Activated naive CD8-positive, alpha-beta T cell treated with anti-CD3 and anti-CD28 coated beads, Interleukin-2, amount 50 U/mL, for 24 hours (primary cell): ENCODE measurements at regions not wholly inside any gene's neighbourhood (a gene's known extent, or its start where the extent isn't known, plus 50 kb on each side); places are given as distances from the start of the nearest gene placed in this dataset.

ENCODE experiments used
- ATAC-seq: fragments of 150-1000 bp; cut with Tn5 transposase; one replicate; pipeline ENCODE4 v1.10.0; 2021
- DNase-seq: peaks from one replicate; pipeline ENCODE4 v3.0.0; 2021
- H3K27ac Mint-ChIP-seq: one replicate; pipeline ENCODE4 v1.8.0; 2021; ENCODE audit warnings: mild to moderate bottlenecking, mixed read lengths
- H3K27me3 Mint-ChIP-seq: one replicate; pipeline ENCODE4 v1.8.0; 2021; ENCODE audit warnings: mixed read lengths
- H3K36me3 Mint-ChIP-seq: one replicate; pipeline ENCODE4 v1.8.0; 2021; ENCODE audit warnings: low read depth, mixed read lengths
- H3K4me1 Mint-ChIP-seq: one replicate; pipeline ENCODE4 v1.8.0; 2021; ENCODE audit warnings: mixed read lengths
- H3K4me3 Mint-ChIP-seq: one replicate; pipeline ENCODE4 v1.8.0; 2021; ENCODE audit warnings: mild to moderate bottlenecking, moderate library complexity, mixed read lengths
- H3K9me3 Mint-ChIP-seq: one replicate; pipeline ENCODE4 v1.8.0; 2021; ENCODE audit warnings: mixed read lengths

- DNase-seq (no peak), ATAC-seq (no peak)
- no peak overlapping the region for H3K27ac Mint-ChIP-seq
- H3K9me3 Mint-ChIP-seq, result peaks cover 1% of the 10 kb centered on the region
- peaks cover 6% of the 10 kb centered on the region for H3K27me3 Mint-ChIP-seq
- no peaks in the 10 kb centered on the region for H3K4me1 Mint-ChIP-seq
- H3K4me3 Mint-ChIP-seq, result no peak overlapping the region
- no peaks in the 10 kb centered on the region for H3K36me3 Mint-ChIP-seq
Measured at GRCh38 chr4:86529436-86529835, 64.7 kb upstream of the PTPN13 start.

GRCh38 chr4:86530183-86530582, 63.9 kb upstream of the PTPN13 start:
- Mint-ChIP-seq H3K27me3 (peaks cover 6% of the 10 kb centered on the region), H3K9me3 (no peaks in the 10 kb centered on the region), H3K27ac (no peak overlapping the region), H3K4me3 (no peak overlapping the region), H3K4me1 (no peaks in the 10 kb centered on the region), H3K36me3 (no peaks in the 10 kb centered on the region)
- DNase-seq (no peak), ATAC-seq (no peak)

- Mint-ChIP-seq H3K4me3 (no peak overlapping the region), H3K27me3 (no peaks in the 10 kb centered on the region), H3K9me3 (no peaks in the 10 kb centered on the region), H3K27ac (no peak overlapping the region), H3K4me1 (no peaks in the 10 kb centered on the region), H3K36me3 (no peaks in the 10 kb centered on the region)
- ATAC-seq (no peak), DNase-seq (no peak)
Measured at GRCh38 chr4:86531440-86531839, 62.7 kb upstream of the PTPN13 start.

GRCh38 chr4:86532851-86533250, 61.3 kb upstream of the PTPN13 start:
- no peaks in the 10 kb centered on the region for H3K27me3 Mint-ChIP-seq
- DNase-seq (no peak), ATAC-seq (no peak)
- no peaks in the 10 kb centered on the region for H3K4me1 Mint-ChIP-seq
- H3K36me3 Mint-ChIP-seq, result no peaks in the 10 kb centered on the region
- no peak overlapping the region for H3K4me3 Mint-ChIP-seq
- no peaks in the 10 kb centered on the region for H3K9me3 Mint-ChIP-seq
- no peak overlapping the region for H3K27ac Mint-ChIP-seq

GRCh38 chr4:86536151-86536550, 58.0 kb upstream of the PTPN13 start:
- Mint-ChIP-seq H3K4me3 (no peak overlapping the region), H3K4me1 (no peaks in the 10 kb centered on the region), H3K27ac (no peak overlapping the region), H3K36me3 (no peaks in the 10 kb centered on the region), H3K27me3 (no peaks in the 10 kb centered on the region), H3K9me3 (no peaks in the 10 kb centered on the region)
- ATAC-seq, result no peak
- no peak for DNase-seq

- peaks cover 8% of the 10 kb centered on the region for H3K4me1 Mint-ChIP-seq
- no peak overlapping the region for H3K4me3 Mint-ChIP-seq
- no peaks in the 10 kb centered on the region for H3K36me3 Mint-ChIP-seq
- H3K9me3 Mint-ChIP-seq, result no peaks in the 10 kb centered on the region
- ATAC-seq (no peak), DNase-seq (no peak)
- H3K27me3 Mint-ChIP-seq, result no peaks in the 10 kb centered on the region
- no peak overlapping the region for H3K27ac Mint-ChIP-seq
Measured at GRCh38 chr4:86542319-86543027, 51.6 kb upstream of the PTPN13 start.

GRCh38 chr4:86543080-86543479, 51.0 kb upstream of the PTPN13 start:
- H3K27me3 Mint-ChIP-seq, result no peaks in the 10 kb centered on the region
- H3K27ac Mint-ChIP-seq, result no peak overlapping the region
- no peaks in the 10 kb centered on the region for H3K9me3 Mint-ChIP-seq
- no peak overlapping the region for H3K4me3 Mint-ChIP-seq
- no peaks in the 10 kb centered on the region for H3K36me3 Mint-ChIP-seq
- H3K4me1 Mint-ChIP-seq, result peaks cover 8% of the 10 kb centered on the region
- no peak for DNase-seq
- ATAC-seq, result no peak

GRCh38 chr4:86543560-86544309, 50.4 kb upstream of the PTPN13 start:
- Mint-ChIP-seq H3K27ac (no peak overlapping the region), H3K9me3 (no peaks in the 10 kb centered on the region), H3K4me3 (no peak overlapping the region), H3K36me3 (no peaks in the 10 kb centered on the region), H3K27me3 (no peaks in the 10 kb centered on the region), H3K4me1 (peaks cover 8% of the 10 kb centered on the region)
- DNase-seq, result no peak
- ATAC-seq, result no peak

GRCh38 chr4:86544310-86544966, 49.7 kb upstream of the PTPN13 start:
- Mint-ChIP-seq H3K9me3 (no peaks in the 10 kb centered on the region), H3K4me1 (peaks cover 8% of the 10 kb centered on the region), H3K4me3 (no peak overlapping the region), H3K36me3 (no peaks in the 10 kb centered on the region), H3K27ac (no peak overlapping the region), H3K27me3 (no peaks in the 10 kb centered on the region)
- DNase-seq (no peak), ATAC-seq (no peak)
